GM18498 (cell line): ENCODE measurements at regions not wholly inside any gene's neighbourhood (a gene's known extent, or its start where the extent isn't known, plus 50 kb on each side); places are given as distances from the start of the nearest gene placed in this dataset.
"Not testable (repeated sequence)": the region's sequence is repeated elsewhere in the genome, so short reads cannot be mapped to it uniquely, and the experiment has no call there.

Source experiments
- ATAC-seq: cut with Tn5 transposase; IDR thresholded peaks from one replicate; pipeline ENCODE4 v1.9.1; 2021; ENCODE audit warnings: mild to moderate bottlenecking, moderate library complexity; ENCODE audit not compliant: unreplicated experiment

DNA sequence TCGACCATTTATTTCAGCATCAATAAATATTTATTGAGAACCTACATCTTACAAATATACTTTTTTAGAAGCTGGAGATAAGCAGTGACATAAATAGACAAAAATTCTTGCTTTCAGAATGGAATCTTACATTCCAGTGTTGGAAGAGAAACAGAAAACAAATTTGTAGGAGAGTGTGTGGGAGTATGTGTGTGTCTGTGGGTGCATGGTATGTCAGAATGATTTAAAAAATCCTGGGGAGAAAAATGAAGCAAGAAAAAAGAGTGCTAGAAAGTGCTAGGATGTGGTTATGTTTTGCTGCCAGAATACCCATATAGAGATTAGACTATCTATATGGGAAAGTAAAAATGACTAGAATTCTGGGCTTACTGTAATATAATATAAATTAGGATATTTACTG, 561.7 kb upstream of the SGO1 start:
- ATAC-seq, result no peak

GRCh38 chr3:20743553-20744321, 557.7 kb upstream of the SGO1 start:
- no peak for ATAC-seq

- no peak for ATAC-seq
Observed at GRCh38 chr3:20742903-20743552, 557.0 kb upstream of the SGO1 start.

- ATAC-seq, result no peak
Observed at GRCh38 chr3:20741381-20741780, 555.4 kb upstream of the SGO1 start.

DNA sequence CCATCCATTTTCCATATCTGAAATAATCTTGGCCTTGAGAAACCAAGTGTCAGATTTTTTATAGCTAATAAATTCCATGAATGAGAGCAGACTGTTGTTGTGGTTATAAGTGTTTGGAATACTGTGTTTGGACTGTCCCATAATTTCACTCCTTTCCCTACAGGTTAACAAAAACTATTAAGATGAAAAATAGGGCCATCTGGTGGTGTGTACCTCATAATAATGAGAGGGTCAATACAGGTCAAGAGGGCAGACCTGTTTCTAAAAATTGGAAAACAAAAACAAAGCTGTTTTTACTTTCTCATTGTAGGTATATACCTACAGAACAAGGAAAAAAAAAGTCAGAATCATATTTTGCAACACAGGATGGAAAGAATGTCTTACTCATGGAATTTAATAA, 553.8 kb upstream of the SGO1 start:
- no peak for ATAC-seq

DNA sequence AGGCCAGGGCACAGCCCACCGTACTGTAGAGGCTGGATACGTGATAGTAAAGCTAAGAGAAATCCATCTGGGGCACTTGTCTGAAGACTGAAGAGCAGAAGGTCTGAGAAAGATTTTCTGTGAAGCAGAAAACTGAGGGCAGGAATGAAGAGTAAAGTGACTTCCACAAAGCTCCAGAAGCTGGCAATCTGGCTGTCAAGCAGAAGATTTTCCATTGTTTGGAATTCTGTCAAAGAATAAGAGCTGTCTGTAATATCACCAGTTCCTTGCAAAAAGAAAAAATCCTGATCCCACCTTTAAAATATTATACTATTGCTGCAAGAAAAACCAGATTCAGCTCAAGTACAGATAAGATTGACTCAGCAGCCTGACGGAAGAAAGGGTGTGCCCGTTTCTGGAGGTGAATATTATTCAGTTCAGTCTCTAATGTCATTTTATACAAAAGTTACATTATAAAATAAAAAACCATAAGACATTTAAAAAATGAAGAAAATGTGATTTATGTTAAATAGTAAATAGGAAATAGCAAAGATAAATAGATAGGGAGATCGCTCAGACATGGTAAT, 550.4 kb upstream of the SGO1 start:
- ATAC-seq, result no peak

- ATAC-seq, result no peak
Observed at GRCh38 chr3:20729185-20729584, 543.2 kb upstream of the SGO1 start.

DNA sequence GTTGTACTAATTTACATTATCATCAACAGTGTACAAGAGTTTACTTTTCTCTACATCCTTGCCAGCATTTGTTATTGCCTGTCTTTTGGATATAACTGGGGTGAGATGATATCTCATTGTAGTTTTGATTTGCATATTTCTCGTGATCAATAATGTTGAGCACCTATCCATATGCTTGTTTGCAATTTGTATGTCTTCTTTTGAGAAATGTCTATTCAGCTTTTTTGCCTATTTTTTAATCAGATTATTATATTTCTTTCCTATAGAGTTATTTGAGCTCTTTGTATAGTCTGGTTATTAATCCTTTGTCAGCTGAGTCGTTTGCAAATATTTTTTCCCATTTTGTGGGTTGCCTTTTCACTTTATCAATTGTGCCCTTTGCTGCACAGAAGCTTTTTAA, 540.8 kb upstream of the SGO1 start:
- ATAC-seq, result no peak

GRCh38 chr3:20724241-20724640, 538.2 kb upstream of the SGO1 start:
- no peak for ATAC-seq

GRCh38 chr3:20716425-20716824, 530.4 kb upstream of the SGO1 start:
- ATAC-seq, result not testable (repeated sequence)

- no peak for ATAC-seq
Observed at GRCh38 chr3:20701641-20702040, 515.6 kb upstream of the SGO1 start.

DNA sequence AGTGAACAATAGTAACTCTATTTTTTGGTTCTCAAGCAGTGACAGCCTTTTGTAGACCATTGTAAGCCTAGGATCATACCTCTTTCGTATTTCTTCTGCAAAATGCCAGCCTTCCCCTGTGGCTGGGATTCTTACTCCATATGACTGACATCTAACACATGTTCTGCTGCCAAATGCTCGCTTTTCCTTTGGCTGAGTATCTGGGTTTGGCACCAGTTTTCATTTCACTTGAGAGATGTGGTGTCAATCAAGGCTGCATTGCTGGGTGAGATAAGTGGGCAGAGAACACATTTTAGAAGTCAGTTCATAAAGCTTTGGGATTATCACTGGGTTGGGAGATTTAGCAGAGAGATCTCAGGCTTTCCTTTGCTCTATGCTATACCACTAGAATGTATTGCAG, 514.7 kb upstream of the SGO1 start:
- no peak for ATAC-seq

DNA sequence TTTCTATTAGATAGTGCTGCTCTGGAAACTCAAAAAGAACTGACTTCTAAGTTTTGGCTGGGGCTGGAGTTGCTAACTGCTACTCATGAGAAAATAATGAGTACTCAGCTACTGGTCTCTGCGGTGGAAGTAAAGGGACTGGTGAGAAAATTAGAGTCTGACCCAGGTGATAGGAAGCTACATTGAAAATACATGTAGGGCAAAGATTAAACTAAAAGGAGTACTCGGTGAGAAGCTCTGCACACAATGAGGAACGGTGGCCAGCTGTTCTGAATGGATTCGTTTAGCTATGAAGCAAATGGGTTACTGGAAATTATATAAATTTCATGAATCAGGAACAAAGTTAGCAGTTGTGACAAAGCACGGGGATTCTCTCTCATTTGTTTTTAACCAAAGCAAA, 512.9 kb upstream of the SGO1 start:
- no peak for ATAC-seq

DNA sequence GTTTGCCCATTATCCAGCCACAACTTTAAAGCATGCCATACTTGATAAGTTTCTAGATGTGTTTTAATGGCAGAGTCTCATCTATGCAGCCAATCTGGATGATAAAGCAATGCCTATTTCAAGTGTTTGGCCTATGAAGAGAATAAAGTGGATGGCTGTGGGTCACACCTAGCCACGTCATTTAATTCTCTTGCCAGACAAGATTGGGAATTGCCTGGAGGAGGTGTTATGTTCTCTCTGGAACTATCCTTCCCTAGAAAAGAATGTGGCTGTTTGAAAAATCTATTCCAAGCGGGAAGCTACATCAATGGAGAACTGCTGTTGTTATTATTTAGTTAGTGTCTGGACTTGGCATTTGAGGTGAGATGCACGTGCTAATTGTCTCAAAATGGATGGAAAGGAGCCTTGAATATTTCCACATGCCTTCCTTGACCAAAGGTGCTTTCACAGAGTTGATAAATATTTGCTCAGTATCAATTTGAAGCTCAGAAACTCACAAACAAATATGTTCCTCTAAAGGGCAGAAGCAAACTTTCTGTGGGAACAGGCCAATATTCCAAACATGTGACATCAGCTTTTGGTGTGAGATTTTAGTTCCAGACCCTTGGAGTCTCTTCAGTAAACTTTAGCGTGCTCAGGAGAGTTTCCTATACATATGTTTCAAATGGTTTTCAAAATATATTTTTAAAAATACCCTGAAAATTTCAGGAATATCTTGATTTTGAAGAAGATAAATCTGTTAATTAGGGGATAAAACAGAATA, 510.6 kb upstream of the SGO1 start:
- ATAC-seq, result no peak

GRCh38 chr3:20692675-20693074, 506.7 kb upstream of the SGO1 start:
- no peak for ATAC-seq

- no peak for ATAC-seq
Observed at GRCh38 chr3:20683910-20684309, 497.9 kb upstream of the SGO1 start.

DNA sequence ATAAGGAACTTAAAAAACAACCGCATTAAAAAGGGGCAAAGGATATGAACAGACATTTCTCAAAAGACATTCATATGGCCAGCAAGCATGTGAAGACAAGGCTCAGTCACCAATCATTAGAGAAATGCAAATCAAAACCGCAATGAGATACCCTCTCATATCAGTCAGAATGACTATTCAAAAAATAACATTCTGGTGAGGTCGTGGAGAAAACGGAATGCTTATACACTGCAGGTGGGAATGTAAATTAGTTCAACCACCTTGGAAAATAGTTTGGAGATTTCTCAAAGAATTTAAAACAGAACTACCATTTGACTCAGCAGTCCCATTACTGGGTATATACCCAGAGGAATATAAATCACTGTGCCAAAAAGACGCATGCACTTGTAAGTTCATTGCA, 496.6 kb upstream of the SGO1 start:
- ATAC-seq, result no peak

- no peak for ATAC-seq
Observed at GRCh38 chr3:20680990-20681628, 495.1 kb upstream of the SGO1 start.

- ATAC-seq, result no peak
Observed at GRCh38 chr3:20673866-20674265, 487.9 kb upstream of the SGO1 start.

DNA sequence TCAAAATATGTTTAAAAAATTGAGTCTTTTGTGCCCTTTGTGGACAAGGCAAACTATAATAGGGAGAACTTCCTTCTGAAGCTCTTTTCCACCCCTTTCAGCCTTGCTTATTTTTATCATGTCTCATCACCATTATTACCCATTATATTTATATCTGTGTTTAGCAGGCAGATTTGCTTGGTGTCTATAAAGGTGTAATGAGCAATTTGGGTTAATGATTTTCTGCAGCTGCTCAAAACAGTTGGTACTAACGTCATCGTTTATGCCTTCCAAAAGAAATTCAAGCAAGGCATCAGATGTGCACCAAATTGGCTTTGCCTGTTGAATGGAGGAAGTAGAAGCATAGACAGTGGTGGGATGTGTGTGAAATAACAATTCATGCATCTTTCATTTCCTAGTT, 483.7 kb upstream of the SGO1 start:
- no peak for ATAC-seq

DNA sequence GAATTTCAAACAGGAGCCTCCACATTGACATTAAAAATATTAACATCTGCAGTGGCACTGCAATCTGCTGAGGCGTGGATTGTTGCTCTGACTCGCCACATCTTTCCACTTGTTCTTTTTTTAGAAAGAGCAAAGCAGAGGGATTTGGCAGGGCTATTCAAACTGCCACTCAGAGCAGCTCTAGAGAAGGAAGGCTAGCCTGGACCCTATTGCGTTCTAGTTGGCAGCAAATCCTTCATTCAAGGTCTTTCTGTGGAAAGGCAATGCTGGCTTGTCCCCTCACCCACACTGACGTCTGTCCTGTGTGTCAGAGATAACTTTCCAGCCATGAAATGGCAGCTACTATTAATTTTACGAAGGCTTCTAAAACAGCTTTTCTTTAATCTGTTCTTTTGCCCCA, 483.2 kb upstream of the SGO1 start:
- no peak for ATAC-seq
